22Rv1 (cell line): ENCODE measurements at regions not wholly inside any gene's neighbourhood (a gene's known extent, or its start where the extent isn't known, plus 50 kb on each side); places are given as distances from the start of the nearest gene placed in this dataset.

ENCODE experiments used
- H3K27ac ChIP-seq: fragments of 450-650 bp; 2 replicates; pipeline ENCODE4 v1.5.1; 2017
- CTCF ChIP-seq: fragments of 450-650 bp; IDR thresholded peaks from 2 replicates; pipeline ENCODE4 v1.5.1; 2017; ENCODE audit warnings: mild to moderate bottlenecking
- ZFX ChIP-seq: fragments of 450-650 bp; IDR thresholded peaks from 2 replicates; pipeline ENCODE4 v1.6.1; 2017; ENCODE audit warnings: antibody characterized with exemption, borderline replicate concordance

- no peak overlapping the region for H3K27ac ChIP-seq
- TF ChIP-seq CTCF (no peak), ZFX (no peak)
These were observed 200.0 kb downstream of the BCOR start for GRCh38 chrX:39897741-39898097.

- TF ChIP-seq CTCF (no peak), ZFX (no peak)
- no peak overlapping the region for H3K27ac ChIP-seq
These were observed 199.6 kb downstream of the BCOR start for GRCh38 chrX:39898147-39898546.

- no peak overlapping the region for H3K27ac ChIP-seq
- TF ChIP-seq ZFX: no peak
- TF ChIP-seq CTCF: no peak
These were observed 198.7 kb downstream of the BCOR start for GRCh38 chrX:39899059-39899458.

GRCh38 chrX:39899856-39900776 lies 197.6 kb downstream of the BCOR start:
- H3K27ac ChIP-seq: no peak overlapping the region
- TF ChIP-seq CTCF: no peak
- no peak for TF ChIP-seq ZFX

GRCh38 chrX:39900777-39901170 lies 197.0 kb downstream of the BCOR start:
- TF ChIP-seq CTCF: no peak
- no peak for TF ChIP-seq ZFX
- no peak overlapping the region for H3K27ac ChIP-seq

GRCh38 chrX:39903343-39903742 lies 194.4 kb downstream of the BCOR start:
- no peak for TF ChIP-seq ZFX
- TF ChIP-seq CTCF: no peak
- H3K27ac ChIP-seq: no peak overlapping the region

GRCh38 chrX:39903937-39904336 lies 193.8 kb downstream of the BCOR start:
- TF ChIP-seq CTCF (no peak), ZFX (no peak)
- H3K27ac ChIP-seq: no peak overlapping the region
